Natural killer cell (primary cell): ENCODE measurements at regions not wholly inside any gene's neighbourhood (a gene's known extent, or its start where the extent isn't known, plus 50 kb on each side); places are given as distances from the start of the nearest gene placed in this dataset.
"Not testable (repeated sequence)": the region's sequence is repeated elsewhere in the genome, so short reads cannot be mapped to it uniquely, and the experiment has no call there.

Source experiments
- ATAC-seq, 3 donors: fragments of 150-1000 bp in 2 of 3; fragments of 200-7000 bp in 1 of 3; cut with Tn5 transposase; 1 replicate in 1 of 3; 2 replicates in 2 of 3; pipeline ENCODE4 v1.10.0; 2021; ENCODE audit warnings: mild to moderate bottlenecking in 2 of 3, moderate library complexity in 2 of 3
- DNase-seq, 2 donors: peaks; one replicate each; pipeline versions ENCODE4 v3.0.0 to v3.0.0-alpha.2; 2013 to 2021; ENCODE audit warnings: mixed read lengths in 1 of 2
- H3K27ac ChIP-seq: one replicate; pipeline ENCODE4 v1.5.1; 2013; ENCODE audit warnings: mild to moderate bottlenecking, low read length
- H3K27me3 ChIP-seq: one replicate; pipeline ENCODE4 v1.6.1; 2013; ENCODE audit warnings: low read length; ENCODE audit not compliant: control insufficient read depth, insufficient read depth
- H3K36me3 ChIP-seq: one replicate; pipeline ENCODE4 v1.6.1; 2013; ENCODE audit warnings: low read length; ENCODE audit not compliant: control insufficient read depth, insufficient read depth
- H3K4me1 ChIP-seq: one replicate; pipeline ENCODE4 v1.6.1; 2013; ENCODE audit warnings: low read length; ENCODE audit not compliant: control insufficient read depth, insufficient read depth
- H3K4me3 ChIP-seq: one replicate; pipeline ENCODE4 v1.5.1; 2013; ENCODE audit warnings: low read length
- H3K9me3 ChIP-seq: one replicate; pipeline ENCODE4 v1.6.1; 2013; ENCODE audit warnings: low read length; ENCODE audit not compliant: control insufficient read depth, insufficient read depth
- H3K27ac Mint-ChIP-seq, 2 donors: one replicate each; pipeline ENCODE4 v1.8.0; 2022; ENCODE audit warnings: mild to moderate bottlenecking in 2 of 2, mixed read lengths in 2 of 2, moderate library complexity in 1 of 2
- H3K27me3 Mint-ChIP-seq, 2 donors: one replicate each; pipeline ENCODE4 v1.8.0; 2022; ENCODE audit warnings: low read depth in 2 of 2, mixed read lengths in 2 of 2
- H3K36me3 Mint-ChIP-seq: one replicate; pipeline ENCODE4 v1.8.0; 2022; ENCODE audit warnings: mixed read lengths
- H3K4me1 Mint-ChIP-seq, 2 donors: one replicate each; pipeline ENCODE4 v1.8.0; 2022; ENCODE audit warnings: mixed read lengths in 2 of 2
- H3K4me3 Mint-ChIP-seq: one replicate; pipeline ENCODE4 v1.8.0; 2022; ENCODE audit warnings: mild to moderate bottlenecking, moderate library complexity, mixed read lengths
- H3K9me3 Mint-ChIP-seq, 2 donors: one replicate each; pipeline ENCODE4 v1.8.0; 2022; ENCODE audit warnings: mixed read lengths in 2 of 2
- CTCF ChIP-seq: fragments of 200-600 bp; IDR thresholded peaks from one replicate; pipeline ENCODE4 v1.8.0; 2022; ENCODE audit warnings: antibody characterized with exemption
- WGBS: methylation state at CpG from one replicate; pipeline ENCODE4 v1.1.7; 2013; ENCODE audit warnings: missing lambda C conversion rate; ENCODE audit not compliant: insufficient coverage; 5-methylcytosine and 5-hydroxymethylcytosine counted together
- intact Hi-C: fragments of 100-400 bp; cut with micrococcal nuclease; formaldehyde crosslinking; loops from one replicate; pipeline ENCODE4 v1.14.2; 2022

- no peaks in the 10 kb centered on the region for H3K9me3 ChIP-seq
- WGBS: no CpG with 5 or more reads among the region's 1 CpG
- no peak for TF ChIP-seq CTCF
- no peak overlapping the region for H3K27ac Mint-ChIP-seq
- H3K36me3 Mint-ChIP-seq: peaks cover 4% of the 10 kb centered on the region
- H3K27me3 Mint-ChIP-seq: no peaks in the 10 kb centered on the region
- no peak overlapping the region for H3K4me3 Mint-ChIP-seq
- ATAC-seq: no peak
- peaks cover 10 to 11% of the 10 kb centered on the region in 2 donors for H3K9me3 Mint-ChIP-seq
- H3K27ac ChIP-seq: no peak overlapping the region
- DNase-seq: no peak
- no peaks in the 10 kb centered on the region for H3K4me1 Mint-ChIP-seq
- no peak overlapping the region for H3K4me3 ChIP-seq
- no peaks in the 10 kb centered on the region for H3K27me3 ChIP-seq
- H3K36me3 ChIP-seq: no peaks in the 10 kb centered on the region
- intact Hi-C loops: no loop called here
- no peaks in the 10 kb centered on the region for H3K4me1 ChIP-seq
These were observed 165.4 kb upstream of the ARPP21 start for GRCh38 chr3:35473956-35474355.

DNA sequence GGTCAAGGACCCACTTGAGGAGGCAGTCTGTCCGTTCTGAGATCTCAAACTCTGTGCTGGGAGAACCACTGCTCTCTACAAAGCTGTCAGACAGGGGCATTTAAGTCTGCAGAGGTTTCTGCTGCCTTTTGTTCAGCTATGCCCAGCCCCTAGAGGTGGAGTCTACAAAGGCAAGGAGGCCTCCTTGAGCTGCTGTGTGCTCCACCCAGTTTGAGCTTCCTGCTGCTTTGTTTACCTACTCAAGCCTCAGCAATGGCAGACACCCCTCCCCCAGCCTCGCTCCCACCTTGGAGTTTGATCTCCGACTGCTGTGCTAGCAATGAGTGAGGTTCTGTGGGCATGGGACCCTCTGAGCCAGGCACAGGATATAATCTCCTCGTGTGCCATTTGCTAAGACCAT is 156.8 kb upstream of the ARPP21 start:
- intact Hi-C loops, ATAC-seq, DNase-seq, H3K4me3 Mint-ChIP-seq, H3K27ac ChIP-seq, H3K36me3 ChIP-seq, H3K4me1 Mint-ChIP-seq, H3K27ac Mint-ChIP-seq, H3K27me3 Mint-ChIP-seq, H3K4me1 ChIP-seq, H3K9me3 ChIP-seq, H3K4me3 ChIP-seq, H3K36me3 Mint-ChIP-seq, H3K27me3 ChIP-seq: not testable (repeated sequence)
- WGBS: 69% methylated on average over 3 of the region's 4 CpGs
- H3K9me3 Mint-ChIP-seq: peaks cover 15% of the 10 kb centered on the region in 2 donors

DNA sequence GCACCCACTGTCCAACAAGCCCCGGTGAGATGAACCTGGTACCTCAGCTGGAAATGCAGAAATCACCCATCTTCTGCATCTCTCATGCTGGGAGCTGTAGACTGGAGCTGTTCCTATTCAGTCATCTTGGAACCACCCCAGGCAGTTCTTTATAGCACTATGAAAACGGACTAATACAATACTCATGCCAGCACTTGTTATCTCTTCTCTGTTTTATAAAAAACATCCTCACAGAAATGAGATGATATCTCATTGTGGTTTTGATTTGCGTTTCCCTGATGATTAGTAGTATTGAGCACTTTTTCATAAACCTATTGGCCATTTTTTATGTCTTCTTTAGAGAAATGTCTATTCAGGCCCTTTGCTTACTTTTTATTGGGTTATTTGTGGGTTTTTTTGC is 156.2 kb upstream of the ARPP21 start:
- DNase-seq: no peak
- Mint-ChIP-seq H3K36me3 (peaks cover 2% of the 10 kb centered on the region), H3K4me3 (no peak overlapping the region), H3K4me1 (no peaks in the 10 kb centered on the region), H3K9me3 (peaks cover 15 to 16% of the 10 kb centered on the region in 2 donors), H3K27ac (no peak overlapping the region), H3K27me3 (no peaks in the 10 kb centered on the region)
- Histone ChIP-seq H3K9me3 (no peaks in the 10 kb centered on the region), H3K27ac (no peak overlapping the region), H3K36me3 (no peaks in the 10 kb centered on the region), H3K4me3 (no peak overlapping the region), H3K4me1 (no peaks in the 10 kb centered on the region), H3K27me3 (no peaks in the 10 kb centered on the region)
- intact Hi-C loops: no loop called here
- no peak for ATAC-seq
- no peak for TF ChIP-seq CTCF
- WGBS: 93% methylated on average over 1 of the region's 3 CpGs

DNA sequence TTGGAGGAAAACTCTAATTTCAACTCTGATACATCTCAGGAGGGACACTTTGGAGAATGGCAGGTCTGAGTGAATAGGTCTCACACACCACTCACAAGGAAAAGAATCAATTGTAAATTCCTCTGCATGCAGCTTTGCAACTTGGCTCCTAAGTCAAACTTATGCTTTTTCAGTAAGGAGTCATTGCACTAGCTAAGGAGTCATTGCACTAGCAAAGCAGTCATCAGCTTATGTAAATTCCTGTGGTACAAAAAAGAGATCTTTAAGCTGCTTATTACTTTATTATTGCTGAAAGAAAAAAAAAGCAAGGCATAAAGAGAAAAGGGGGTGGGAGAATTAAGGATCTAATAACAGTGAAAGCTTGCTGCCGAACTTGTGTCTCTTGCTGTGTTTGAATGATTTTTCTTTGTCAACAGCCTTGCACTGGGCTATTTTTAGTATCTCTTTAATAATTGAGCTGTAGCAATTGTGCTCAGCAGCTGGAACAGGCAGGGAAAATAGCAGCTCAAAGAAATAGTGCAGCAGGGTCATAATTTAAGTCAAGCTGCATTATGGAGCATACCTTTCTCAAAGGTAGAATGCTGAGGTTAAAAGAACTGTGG is 154.3 kb upstream of the ARPP21 start:
- Mint-ChIP-seq H3K4me1 (no peaks in the 10 kb centered on the region), H3K27ac (no peak overlapping the region), H3K4me3 (no peak overlapping the region), H3K27me3 (no peaks in the 10 kb centered on the region), H3K36me3 (peaks cover 9% of the 10 kb centered on the region), H3K9me3 (peaks cover 21 to 22% of the 10 kb centered on the region in 2 donors)
- no peaks in the 10 kb centered on the region for H3K4me1 ChIP-seq
- no peak overlapping the region for H3K4me3 ChIP-seq
- intact Hi-C loops: no loop called here
- H3K27ac ChIP-seq: no peak overlapping the region
- H3K9me3 ChIP-seq: no peaks in the 10 kb centered on the region
- 75% methylated on average over 1 of the region's 1 CpG for WGBS
- TF ChIP-seq CTCF: no peak
- no peaks in the 10 kb centered on the region for H3K36me3 ChIP-seq
- H3K27me3 ChIP-seq: no peaks in the 10 kb centered on the region
- no peak for ATAC-seq
- DNase-seq: no peak
